ENCODE measurements at regions not wholly inside any gene's neighbourhood (a gene's known extent, or its start where the extent isn't known, plus 50 kb on each side); places are given as distances from the start of the nearest gene placed in this dataset.
A peak's percentile ranks its signal among the peaks of the same experiment; 100 is the strongest.

DNA sequence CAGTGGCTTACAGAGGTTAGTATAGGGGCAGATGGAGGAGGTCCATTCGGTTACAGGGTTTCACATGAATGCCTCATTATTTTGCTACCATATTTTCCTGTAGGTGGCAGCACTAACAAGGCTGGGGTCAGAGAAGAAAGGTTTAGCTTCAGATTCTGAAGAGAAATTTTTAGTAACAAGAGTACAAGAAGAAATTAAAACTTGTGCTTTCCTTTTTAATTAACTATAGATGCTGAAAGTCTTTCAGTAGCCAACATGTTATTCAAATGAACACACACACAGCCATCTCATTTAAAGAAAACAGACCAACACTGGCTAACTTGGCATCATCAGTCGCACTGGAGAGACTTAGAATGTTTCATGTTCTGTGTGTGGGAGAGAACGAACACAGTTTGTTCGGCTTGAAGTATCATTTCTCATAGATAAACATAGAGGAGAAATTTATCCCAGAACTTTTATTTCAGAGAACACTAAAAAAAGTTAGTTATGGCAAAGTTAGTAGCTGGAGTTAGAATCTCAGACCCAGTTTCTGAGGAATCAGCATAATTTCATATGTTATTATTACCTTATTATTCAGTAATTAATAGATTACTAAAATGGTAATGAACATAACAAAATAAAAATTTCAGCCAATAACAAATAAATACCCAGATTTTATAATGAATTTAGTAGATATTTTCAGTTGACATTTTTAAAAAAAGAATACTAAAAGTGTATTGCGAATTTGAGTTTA is 314.0 kb upstream of the RSPO3 start:
- ChIA-PET RAD21 (ENCODE audit: unreplicated experiment) (interaction anchor here (0.6 to 1.4 kb wide), 3 partner anchors 21 to 386 kb away, joined by 3 to 4 read pairs (median 3); no protein-coding TSS in a partner anchor), POLR2A (no interaction called here), CTCF (interaction anchor here (0.5 to 3.5 kb wide), 26 partner anchors 9 to 743 kb away, joined by 3 to 16 read pairs (median 4); partner anchors contain the start of gene RNF146), SMC1A (ENCODE audit: uncharacterized antibody, unreplicated experiment) (interaction anchor here (0.6 to 2.3 kb wide), 8 partner anchors 17 to 462 kb away, joined by 3 to 9 read pairs (median 3); partner anchors contain the start of gene RNF146)
- Histone ChIP-seq H3K9me3 (replicated peaks; ENCODE audit: control insufficient read depth, insufficient read depth, low read length) (no peaks in the 10 kb centered on the region), H3K27ac (ENCODE audit: control insufficient read depth, insufficient read depth) (no peak overlapping the region), H3K36me3 (ENCODE audit: control insufficient read depth in 2 of 2, insufficient read depth in 2 of 2, low read length in 1 of 2) (no peaks in the 10 kb centered on the region), H3K4me2 (ENCODE audit: control insufficient read depth, insufficient read depth) (no peak overlapping the region), H3K79me2 (ENCODE audit: control insufficient read depth, insufficient read depth, low read length) (no peaks in the 10 kb centered on the region), H3K4me3 (no peak overlapping the region), H3K4me1 (ENCODE audit: control insufficient read depth, insufficient read depth, low read length) (no peaks in the 10 kb centered on the region), H4K20me1 (ENCODE audit: control insufficient read depth, insufficient read depth) (no peaks in the 10 kb centered on the region), H2AFZ (ENCODE audit: control insufficient read depth, low read depth, low read length) (no peak overlapping the region), H3K9ac (ENCODE audit: control insufficient read depth, insufficient read depth, low read length) (no peak overlapping the region), H3K27me3 (replicated peaks in 1 of 2; ENCODE audit: control insufficient read depth in 2 of 2, insufficient read depth in 2 of 2, low read length in 1 of 2) (no peaks in the 10 kb centered on the region)
- in situ Hi-C loops (cut with MboI) = loop anchor here (5.0 kb wide), 1 partner anchor 318 kb away; no protein-coding TSS in a partner anchor
- intact Hi-C loops (cut with micrococcal nuclease; ENCODE audit: unreplicated experiment) = loop anchor here (1.0 kb wide), 1 partner anchor 317 kb away; no protein-coding TSS in a partner anchor
- WGBS (ENCODE audit: insufficient coverage, insufficient replicate concordance, low lambda C conversion rate, missing lambda C conversion rate) = 15% methylated on average over 5 of the region's 5 CpGs
- DNase-seq (ENCODE audit: low read depth, low spot score) (no peak), ATAC-seq (peak; percentile 92), FAIRE-seq (peak; percentile 27)
- BruUV-seq (replicated peaks) = no TSS peak
- TF ChIP-seq, protein P1, sequence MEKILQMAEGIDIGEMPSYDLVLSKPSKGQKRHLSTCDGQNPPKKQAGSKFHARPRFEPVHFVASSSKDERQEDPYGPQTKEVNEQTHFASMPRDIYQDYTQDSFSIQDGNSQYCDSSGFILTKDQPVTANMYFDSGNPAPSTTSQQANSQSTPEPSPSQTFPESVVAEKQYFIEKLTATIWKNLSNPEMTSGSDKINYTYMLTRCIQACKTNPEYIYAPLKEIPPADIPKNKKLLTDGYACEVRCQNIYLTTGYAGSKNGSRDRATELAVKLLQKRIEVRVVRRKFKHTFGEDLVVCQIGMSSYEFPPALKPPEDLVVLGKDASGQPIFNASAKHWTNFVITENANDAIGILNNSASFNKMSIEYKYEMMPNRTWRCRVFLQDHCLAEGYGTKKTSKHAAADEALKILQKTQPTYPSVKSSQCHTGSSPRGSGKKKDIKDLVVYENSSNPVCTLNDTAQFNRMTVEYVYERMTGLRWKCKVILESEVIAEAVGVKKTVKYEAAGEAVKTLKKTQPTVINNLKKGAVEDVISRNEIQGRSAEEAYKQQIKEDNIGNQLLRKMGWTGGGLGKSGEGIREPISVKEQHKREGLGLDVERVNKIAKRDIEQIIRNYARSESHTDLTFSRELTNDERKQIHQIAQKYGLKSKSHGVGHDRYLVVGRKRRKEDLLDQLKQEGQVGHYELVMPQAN (conservative IDR thresholded peaks at IDR 0.05) = no peak
- peak; percentile 59; the same call in 1 of the 2 replicates for TF ChIP-seq SMC3 (IDR thresholded peaks at IDR 0.05; ENCODE audit: borderline replicate concordance, low read length)
- TF ChIP-seq IKZF2 (IDR thresholded peaks at IDR 0.05) = no peak
- TF ChIP-seq, protein P2, sequence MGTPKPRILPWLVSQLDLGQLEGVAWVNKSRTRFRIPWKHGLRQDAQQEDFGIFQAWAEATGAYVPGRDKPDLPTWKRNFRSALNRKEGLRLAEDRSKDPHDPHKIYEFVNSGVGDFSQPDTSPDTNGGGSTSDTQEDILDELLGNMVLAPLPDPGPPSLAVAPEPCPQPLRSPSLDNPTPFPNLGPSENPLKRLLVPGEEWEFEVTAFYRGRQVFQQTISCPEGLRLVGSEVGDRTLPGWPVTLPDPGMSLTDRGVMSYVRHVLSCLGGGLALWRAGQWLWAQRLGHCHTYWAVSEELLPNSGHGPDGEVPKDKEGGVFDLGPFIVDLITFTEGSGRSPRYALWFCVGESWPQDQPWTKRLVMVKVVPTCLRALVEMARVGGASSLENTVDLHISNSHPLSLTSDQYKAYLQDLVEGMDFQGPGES (IDR thresholded peaks at IDR 0.05) = no peak
- TF ChIP-seq ZNF24 (IDR thresholded peaks at IDR 0.05) = no peak
- TF ChIP-seq, protein P3, sequence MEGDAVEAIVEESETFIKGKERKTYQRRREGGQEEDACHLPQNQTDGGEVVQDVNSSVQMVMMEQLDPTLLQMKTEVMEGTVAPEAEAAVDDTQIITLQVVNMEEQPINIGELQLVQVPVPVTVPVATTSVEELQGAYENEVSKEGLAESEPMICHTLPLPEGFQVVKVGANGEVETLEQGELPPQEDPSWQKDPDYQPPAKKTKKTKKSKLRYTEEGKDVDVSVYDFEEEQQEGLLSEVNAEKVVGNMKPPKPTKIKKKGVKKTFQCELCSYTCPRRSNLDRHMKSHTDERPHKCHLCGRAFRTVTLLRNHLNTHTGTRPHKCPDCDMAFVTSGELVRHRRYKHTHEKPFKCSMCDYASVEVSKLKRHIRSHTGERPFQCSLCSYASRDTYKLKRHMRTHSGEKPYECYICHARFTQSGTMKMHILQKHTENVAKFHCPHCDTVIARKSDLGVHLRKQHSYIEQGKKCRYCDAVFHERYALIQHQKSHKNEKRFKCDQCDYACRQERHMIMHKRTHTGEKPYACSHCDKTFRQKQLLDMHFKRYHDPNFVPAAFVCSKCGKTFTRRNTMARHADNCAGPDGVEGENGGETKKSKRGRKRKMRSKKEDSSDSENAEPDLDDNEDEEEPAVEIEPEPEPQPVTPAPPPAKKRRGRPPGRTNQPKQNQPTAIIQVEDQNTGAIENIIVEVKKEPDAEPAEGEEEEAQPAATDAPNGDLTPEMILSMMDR (IDR thresholded peaks at IDR 0.05 in 2 of 3, conservative IDR thresholded peaks at IDR 0.05 in 1 of 3; ENCODE audit: control insufficient read depth in 2 of 3, extremely low read depth in 1 of 3, insufficient read depth in 1 of 3, low read depth in 3 of 3, low read length in 3 of 3) = peak; percentile 58 to 71 (median 65); a peak in 5 of 6 replicates
- TF ChIP-seq, protein P4, sequence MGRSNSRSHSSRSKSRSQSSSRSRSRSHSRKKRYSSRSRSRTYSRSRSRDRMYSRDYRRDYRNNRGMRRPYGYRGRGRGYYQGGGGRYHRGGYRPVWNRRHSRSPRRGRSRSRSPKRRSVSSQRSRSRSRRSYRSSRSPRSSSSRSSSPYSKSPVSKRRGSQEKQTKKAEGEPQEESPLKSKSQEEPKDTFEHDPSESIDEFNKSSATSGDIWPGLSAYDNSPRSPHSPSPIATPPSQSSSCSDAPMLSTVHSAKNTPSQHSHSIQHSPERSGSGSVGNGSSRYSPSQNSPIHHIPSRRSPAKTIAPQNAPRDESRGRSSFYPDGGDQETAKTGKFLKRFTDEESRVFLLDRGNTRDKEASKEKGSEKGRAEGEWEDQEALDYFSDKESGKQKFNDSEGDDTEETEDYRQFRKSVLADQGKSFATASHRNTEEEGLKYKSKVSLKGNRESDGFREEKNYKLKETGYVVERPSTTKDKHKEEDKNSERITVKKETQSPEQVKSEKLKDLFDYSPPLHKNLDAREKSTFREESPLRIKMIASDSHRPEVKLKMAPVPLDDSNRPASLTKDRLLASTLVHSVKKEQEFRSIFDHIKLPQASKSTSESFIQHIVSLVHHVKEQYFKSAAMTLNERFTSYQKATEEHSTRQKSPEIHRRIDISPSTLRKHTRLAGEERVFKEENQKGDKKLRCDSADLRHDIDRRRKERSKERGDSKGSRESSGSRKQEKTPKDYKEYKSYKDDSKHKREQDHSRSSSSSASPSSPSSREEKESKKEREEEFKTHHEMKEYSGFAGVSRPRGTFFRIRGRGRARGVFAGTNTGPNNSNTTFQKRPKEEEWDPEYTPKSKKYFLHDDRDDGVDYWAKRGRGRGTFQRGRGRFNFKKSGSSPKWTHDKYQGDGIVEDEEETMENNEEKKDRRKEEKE (IDR thresholded peaks at IDR 0.05) = no peak
- TF ChIP-seq CBX3 (IDR thresholded peaks at IDR 0.05; ENCODE audit: borderline replicate concordance, low read depth) = no peak
- TF ChIP-seq POLR2AphosphoS2 (IDR thresholded peaks at IDR 0.05; ENCODE audit: low read depth, low read length) = no peak
- TF ChIP-seq, protein P5, sequence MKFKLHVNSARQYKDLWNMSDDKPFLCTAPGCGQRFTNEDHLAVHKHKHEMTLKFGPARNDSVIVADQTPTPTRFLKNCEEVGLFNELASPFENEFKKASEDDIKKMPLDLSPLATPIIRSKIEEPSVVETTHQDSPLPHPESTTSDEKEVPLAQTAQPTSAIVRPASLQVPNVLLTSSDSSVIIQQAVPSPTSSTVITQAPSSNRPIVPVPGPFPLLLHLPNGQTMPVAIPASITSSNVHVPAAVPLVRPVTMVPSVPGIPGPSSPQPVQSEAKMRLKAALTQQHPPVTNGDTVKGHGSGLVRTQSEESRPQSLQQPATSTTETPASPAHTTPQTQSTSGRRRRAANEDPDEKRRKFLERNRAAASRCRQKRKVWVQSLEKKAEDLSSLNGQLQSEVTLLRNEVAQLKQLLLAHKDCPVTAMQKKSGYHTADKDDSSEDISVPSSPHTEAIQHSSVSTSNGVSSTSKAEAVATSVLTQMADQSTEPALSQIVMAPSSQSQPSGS (IDR thresholded peaks at IDR 0.05; ENCODE audit: low read length) = no peak
- TF ChIP-seq LARP7 (IDR thresholded peaks at IDR 0.05) = no peak
- TF ChIP-seq BRCA1 (IDR thresholded peaks at IDR 0.05; ENCODE audit: low read depth, low read length) = no peak
- no peak for TF ChIP-seq KLF5 (IDR thresholded peaks at IDR 0.05; ENCODE audit: partially characterized antibody)
- TF ChIP-seq RAD21 (IDR thresholded peaks at IDR 0.05; ENCODE audit: insufficient read depth, low read depth, low read length) = peak; percentile 67

Data from GM12878 (cell line).